Neural cell (in vitro differentiated cells): ENCODE measurements at regions not wholly inside any gene's neighbourhood (a gene's known extent, or its start where the extent isn't known, plus 50 kb on each side); places are given as distances from the start of the nearest gene placed in this dataset.

Experiments
- H2AFZ ChIP-seq: fragments of 200-600, 300-800 bp; sonication (generic), shearing (Covaris generic); 2 replicates; pipeline ENCODE4 v1.6.0; 2014; ENCODE audit warnings: low read depth, mild to moderate bottlenecking, antibody characterized with exemption, low read length, moderate library complexity
- H3F3A ChIP-seq: fragments of 200-600 bp; shearing (Covaris generic); 2 replicates; pipeline ENCODE4 v1.6.1; 2016; ENCODE audit warnings: mild to moderate bottlenecking, moderate library complexity, mixed read lengths, antibody characterized with exemption, low read length; ENCODE audit not compliant: insufficient read depth, poor library complexity, severe bottlenecking
- H3K27ac ChIP-seq: fragments of 200-600, 300-800 bp; sonication (generic), shearing (Covaris generic); 2 replicates; pipeline ENCODE4 v1.5.1; 2014; ENCODE audit warnings: mild to moderate bottlenecking, low read length, moderate library complexity
- H3K27me3 ChIP-seq: fragments of 300-800, 200-600 bp; sonication (generic), shearing (Covaris generic); 2 replicates; pipeline ENCODE4 v1.6.0; 2014; ENCODE audit warnings: mild to moderate bottlenecking, low read depth, low read length, moderate library complexity; ENCODE audit not compliant: insufficient read depth
- H3K36me3 ChIP-seq: fragments of 300-800, 200-600 bp; sonication (generic), shearing (Covaris generic); 2 replicates; pipeline ENCODE4 v1.5.1; 2014; ENCODE audit warnings: mild to moderate bottlenecking, antibody characterized with exemption, low read length, moderate library complexity; ENCODE audit not compliant: insufficient read depth
- H3K4me2 ChIP-seq: fragments of 300-800, 200-600 bp; sonication (generic), shearing (Covaris generic); 2 replicates; pipeline ENCODE4 v1.6.0; 2014; ENCODE audit warnings: mild to moderate bottlenecking, low read length
- H3K4me3 ChIP-seq: fragments of 300-800, 200-600 bp; sonication (generic), shearing (Covaris generic); 2 replicates; pipeline ENCODE4 v1.5.1; 2014; ENCODE audit warnings: mild to moderate bottlenecking, low read length, moderate library complexity
- H3K79me2 ChIP-seq: fragments of 200-600 bp; shearing (Covaris generic); replicated peaks from 2 replicates; pipeline ENCODE4 v1.6.0; 2014; ENCODE audit warnings: mild to moderate bottlenecking, low read length, moderate library complexity; ENCODE audit not compliant: insufficient read depth
- H3K9ac ChIP-seq: fragments of 300-800, 200-600 bp; sonication (generic), shearing (Covaris generic); 2 replicates; pipeline ENCODE4 v1.6.1; 2016; ENCODE audit warnings: mild to moderate bottlenecking, low read length, mixed read lengths
- H3K9me2 ChIP-seq: fragments of 200-600 bp; shearing (Covaris generic); 2 replicates; pipeline ENCODE4 v1.6.1; 2016; ENCODE audit warnings: mild to moderate bottlenecking, low read length, mixed read lengths; ENCODE audit not compliant: insufficient read depth
- H3K9me3 ChIP-seq: fragments of 200-600, 300-800 bp; sonication (generic), shearing (Covaris generic); 2 replicates; pipeline ENCODE4 v1.6.1; 2016; ENCODE audit warnings: mild to moderate bottlenecking, mixed run types, low read length, moderate library complexity, mixed read lengths
- H4K20me1 ChIP-seq: fragments of 200-600 bp; shearing (Covaris generic); 2 replicates; pipeline ENCODE4 v1.6.1; 2016; ENCODE audit warnings: mild to moderate bottlenecking, mixed run types; ENCODE audit not compliant: insufficient read depth
- CTCF ChIP-seq: fragments of 450-650 bp; IDR thresholded peaks from 2 replicates; pipeline ENCODE4 v1.5.1; 2014; ENCODE audit warnings: antibody characterized with exemption, mild to moderate bottlenecking, moderate library complexity; ENCODE audit not compliant: poor library complexity, severe bottlenecking
- EP300 ChIP-seq: fragments of 450-650 bp; conservative IDR thresholded peaks from 2 replicates; pipeline ENCODE4 v1.6.1; 2014; ENCODE audit warnings: antibody characterized with exemption, mild to moderate bottlenecking, moderate library complexity; ENCODE audit not compliant: poor library complexity, severe bottlenecking
- EZH2 ChIP-seq: fragments of 200-600, 300-800 bp; shearing (Covaris generic), sonication (generic); IDR thresholded peaks from 2 replicates; pipeline ENCODE4 v1.6.1; 2014; ENCODE audit warnings: antibody characterized with exemption, low read length, borderline replicate concordance, mild to moderate bottlenecking; ENCODE audit not compliant: insufficient read depth, poor library complexity, severe bottlenecking
- MXI1 ChIP-seq: fragments of 450-650 bp; conservative IDR thresholded peaks from 2 replicates; pipeline ENCODE4 v1.6.1; 2014; ENCODE audit warnings: antibody characterized with exemption, mild to moderate bottlenecking; ENCODE audit not compliant: poor library complexity, severe bottlenecking
- POLR2AphosphoS5 ChIP-seq: IDR thresholded peaks from 2 replicates; pipeline ENCODE4 v1.6.1; 2012
- RAD21 ChIP-seq: fragments of 450-650 bp; conservative IDR thresholded peaks from 2 replicates; pipeline ENCODE4 v1.6.1; 2014; ENCODE audit warnings: antibody characterized with exemption, mild to moderate bottlenecking, moderate library complexity
- REST ChIP-seq: IDR thresholded peaks from 2 replicates; pipeline ENCODE4 v1.6.1; 2012; ENCODE audit warnings: borderline replicate concordance
- SMC3 ChIP-seq: fragments of 450-650 bp; conservative IDR thresholded peaks from 2 replicates; pipeline ENCODE4 v1.6.1; 2014; ENCODE audit warnings: antibody characterized with exemption, mild to moderate bottlenecking, moderate library complexity; ENCODE audit not compliant: poor library complexity
- TAF1 ChIP-seq: IDR thresholded peaks from 2 replicates; pipeline ENCODE4 v1.6.1; 2012; ENCODE audit warnings: low read depth

GRCh38 chr4:13940921-13941320 lies 313.4 kb upstream of the BOD1L1 start:
- TF ChIP-seq MXI1, result no peak
- TF ChIP-seq RAD21, result no peak
- no peak for TF ChIP-seq POLR2AphosphoS5
- no peak for TF ChIP-seq EP300
- TF ChIP-seq SMC3, result no peak
- TF ChIP-seq TAF1, result no peak
- no peak for TF ChIP-seq CTCF
- TF ChIP-seq EZH2, result no peak
- TF ChIP-seq REST, result no peak
- Histone ChIP-seq H3K27ac (no peak overlapping the region), H3K79me2 (no peaks in the 10 kb centered on the region), H4K20me1 (no peaks in the 10 kb centered on the region), H3K9me3 (no peaks in the 10 kb centered on the region), H3K9ac (no peak overlapping the region), H3K27me3 (no peaks in the 10 kb centered on the region), H3K9me2 (no peaks in the 10 kb centered on the region), H3F3A (no peaks in the 10 kb centered on the region), H3K4me3 (no peak overlapping the region), H2AFZ (no peak overlapping the region), H3K4me2 (no peak overlapping the region), H3K36me3 (no peaks in the 10 kb centered on the region)

- no peaks in the 10 kb centered on the region for H3K27me3 ChIP-seq
- H2AFZ ChIP-seq, result no peak overlapping the region
- no peaks in the 10 kb centered on the region for H3K79me2 ChIP-seq
- H3K27ac ChIP-seq, result no peak overlapping the region
- TF ChIP-seq EZH2, result no peak
- TF ChIP-seq SMC3, result no peak
- TF ChIP-seq POLR2AphosphoS5, result no peak
- no peak for TF ChIP-seq REST
- no peak for TF ChIP-seq MXI1
- TF ChIP-seq RAD21, result no peak
- no peak for TF ChIP-seq CTCF
- no peak for TF ChIP-seq TAF1
- TF ChIP-seq EP300, result no peak
- no peaks in the 10 kb centered on the region for H3K36me3 ChIP-seq
- H3K4me2 ChIP-seq, result no peak overlapping the region
- no peak overlapping the region for H3K4me3 ChIP-seq
- H3F3A ChIP-seq, result no peaks in the 10 kb centered on the region
- H3K9me2 ChIP-seq, result no peaks in the 10 kb centered on the region
- no peak overlapping the region for H3K9ac ChIP-seq
- H4K20me1 ChIP-seq, result no peaks in the 10 kb centered on the region
- no peaks in the 10 kb centered on the region for H3K9me3 ChIP-seq
Observed at GRCh38 chr4:13942977-13943376, 315.5 kb upstream of the BOD1L1 start.
